Dermis microvascular lymphatic vessel endothelial cell (primary cell): ENCODE measurements at regions not wholly inside any gene's neighbourhood (a gene's known extent, or its start where the extent isn't known, plus 50 kb on each side); places are given as distances from the start of the nearest gene placed in this dataset.

Experiments used
- DNase-seq, 2 donors: peaks; one replicate each; pipeline versions ENCODE4 v3.0.0 to v3.0.0-alpha.2; 2010; ENCODE audit warnings: low read depth in 2 of 2

DNA sequence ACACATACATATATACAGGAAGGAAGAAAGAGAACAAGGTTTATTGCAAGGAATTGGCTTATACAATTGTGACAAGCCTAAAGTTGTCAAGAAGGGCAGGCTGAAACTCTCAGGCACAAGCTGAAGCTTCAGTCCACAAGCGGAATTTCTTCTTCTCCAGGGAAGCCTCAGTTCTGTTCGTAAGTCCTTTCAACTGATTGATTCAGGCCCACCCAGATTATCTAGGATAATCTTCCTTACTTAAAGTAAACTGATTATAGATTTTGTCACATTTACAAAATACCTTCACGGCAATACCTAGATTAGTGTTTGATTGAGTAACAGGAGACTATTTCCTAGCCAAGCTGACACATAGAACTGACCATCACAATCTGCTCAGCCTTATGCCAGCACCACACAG lies 81.5 kb upstream of the TMEM260 start:
- no peak for DNase-seq

DNA sequence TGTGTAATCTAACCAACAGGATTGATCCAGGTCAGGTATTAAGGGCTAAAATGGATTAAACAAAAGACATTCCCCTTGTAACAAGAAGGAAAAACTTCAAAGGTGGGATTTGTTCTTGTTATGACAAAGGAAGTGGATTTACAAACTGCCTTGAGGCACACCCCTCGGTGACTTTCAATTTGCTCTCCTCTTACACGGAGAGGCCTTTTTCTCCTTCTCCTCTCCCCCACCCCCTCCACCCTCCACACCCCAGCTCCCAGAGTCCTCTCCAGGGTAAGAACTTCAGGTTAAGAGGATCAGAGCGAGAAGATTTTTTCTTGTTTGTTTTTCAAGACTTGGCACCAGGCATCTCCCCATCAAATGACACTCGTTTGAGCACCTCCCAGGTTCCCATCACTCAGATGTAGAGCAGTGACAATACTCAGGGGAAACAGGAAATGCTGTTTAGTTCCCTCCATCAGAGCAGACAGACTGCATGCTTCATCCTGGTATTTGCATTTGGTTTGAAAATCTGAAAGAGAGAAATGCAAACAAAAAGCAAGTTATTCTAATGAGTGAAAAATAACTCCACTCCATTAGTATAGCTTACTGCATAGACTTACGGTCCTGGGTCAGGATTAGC lies 77.6 kb upstream of the TMEM260 start:
- DNase-seq: no peak

DNA sequence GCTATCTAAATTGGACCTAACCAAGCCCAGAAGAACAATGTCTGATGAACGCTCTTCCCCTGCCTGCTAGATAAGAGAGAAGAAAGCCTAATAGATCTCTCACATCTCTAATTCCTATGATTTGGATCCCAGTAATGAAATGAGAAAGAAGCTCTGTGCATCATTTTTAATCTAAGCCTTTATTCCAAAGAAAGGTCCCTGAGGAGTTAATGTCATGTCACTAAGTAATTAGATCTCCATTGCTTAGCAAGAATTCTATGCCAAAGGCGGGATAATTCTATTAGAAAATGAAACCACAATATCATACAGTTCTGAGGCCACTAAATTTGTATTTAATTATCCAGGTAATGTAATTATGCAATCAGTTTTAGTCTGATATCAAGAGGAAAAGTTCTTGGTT lies 74.2 kb upstream of the TMEM260 start:
- no peak for DNase-seq

DNA sequence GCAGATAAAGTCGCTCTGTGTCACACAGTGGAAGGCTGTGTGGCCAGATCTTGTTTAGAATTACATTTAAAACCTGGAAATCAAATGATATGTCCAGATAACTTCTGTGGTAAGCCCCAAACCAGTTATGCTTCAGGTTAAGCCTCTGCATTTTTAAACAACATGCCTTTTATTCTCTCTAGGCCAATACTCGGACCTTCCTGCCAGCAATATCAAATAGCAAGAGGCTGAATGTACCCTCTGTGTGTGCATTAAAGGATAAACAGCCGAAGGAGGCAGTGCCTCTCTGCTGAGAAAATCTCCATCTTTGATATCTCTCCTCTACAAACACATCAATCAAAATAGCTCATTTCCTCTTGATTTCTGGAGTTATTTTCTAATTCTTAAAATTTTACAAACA lies 67.1 kb upstream of the TMEM260 start:
- no peak for DNase-seq

DNA sequence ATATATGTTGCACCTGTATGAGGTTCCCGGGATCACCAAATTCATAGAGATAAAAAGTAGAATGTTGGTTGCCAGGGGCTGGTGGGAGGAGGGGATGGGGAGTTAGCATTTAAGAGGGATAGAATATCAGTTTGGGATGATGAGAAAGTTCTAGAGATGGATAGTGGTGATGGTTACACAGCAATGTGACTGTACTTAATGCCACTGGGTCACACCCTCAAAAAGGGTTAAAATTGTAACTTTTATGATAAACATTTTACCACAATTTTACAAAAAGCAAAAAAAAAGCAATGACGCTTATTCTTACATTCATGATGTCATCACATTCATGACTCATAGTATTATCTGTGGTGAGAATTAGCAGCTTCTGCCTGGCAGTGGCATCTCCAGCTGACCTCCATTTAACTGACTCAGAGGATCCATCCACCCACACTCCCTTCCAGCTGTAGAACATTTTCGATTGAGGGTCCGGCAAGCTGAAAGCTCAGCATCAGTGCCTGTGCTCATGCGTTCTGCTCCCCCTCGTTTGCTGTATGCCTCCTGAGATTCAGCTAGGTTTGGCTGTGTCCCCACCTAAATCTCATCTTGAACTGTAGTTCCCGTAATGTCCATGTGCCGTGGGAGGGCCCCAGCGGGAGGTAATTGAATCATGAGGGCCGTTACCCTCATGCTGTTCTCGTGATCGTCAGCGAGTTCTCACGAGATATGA lies 64.8 kb upstream of the TMEM260 start:
- no peak for DNase-seq

DNA sequence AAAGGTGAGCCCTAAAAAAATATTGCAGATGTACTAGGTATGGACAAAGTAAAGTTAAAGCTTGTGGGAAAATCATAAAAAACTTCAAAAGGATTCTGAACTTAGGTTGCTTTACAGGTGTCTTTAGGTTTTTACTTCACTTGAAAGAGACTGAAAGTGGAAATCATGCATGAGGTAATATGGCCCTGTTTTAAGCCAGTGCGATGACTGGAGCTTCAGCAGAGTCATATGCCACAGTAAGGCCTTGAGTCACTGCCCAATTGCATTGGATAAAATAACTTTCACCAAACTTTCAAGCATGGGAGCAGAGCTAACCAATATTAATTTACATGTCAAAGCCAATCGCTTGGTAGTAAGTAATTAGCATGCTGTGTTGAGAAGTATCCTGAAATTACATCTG lies 63.9 kb upstream of the TMEM260 start:
- no peak for DNase-seq

DNA sequence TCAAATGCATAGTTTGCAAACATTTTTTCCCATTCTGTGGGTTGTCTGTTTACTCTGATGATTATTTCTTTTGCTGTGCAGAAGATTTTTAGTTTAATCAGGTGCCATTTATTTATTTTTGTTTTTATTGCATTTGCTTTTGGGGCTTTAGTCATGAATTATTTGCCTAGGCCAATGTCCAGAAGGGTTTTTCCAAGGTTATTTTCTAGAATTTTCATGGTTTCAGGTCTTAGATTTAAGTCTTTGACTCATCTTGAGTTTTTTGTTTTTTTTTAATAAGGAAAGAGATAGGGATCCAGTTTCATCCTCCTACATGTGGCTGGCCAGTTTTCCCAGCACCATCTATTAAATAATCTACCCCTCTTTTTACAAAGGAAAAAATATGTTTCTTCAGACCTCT lies 57.2 kb upstream of the TMEM260 start:
- DNase-seq: no peak

DNA sequence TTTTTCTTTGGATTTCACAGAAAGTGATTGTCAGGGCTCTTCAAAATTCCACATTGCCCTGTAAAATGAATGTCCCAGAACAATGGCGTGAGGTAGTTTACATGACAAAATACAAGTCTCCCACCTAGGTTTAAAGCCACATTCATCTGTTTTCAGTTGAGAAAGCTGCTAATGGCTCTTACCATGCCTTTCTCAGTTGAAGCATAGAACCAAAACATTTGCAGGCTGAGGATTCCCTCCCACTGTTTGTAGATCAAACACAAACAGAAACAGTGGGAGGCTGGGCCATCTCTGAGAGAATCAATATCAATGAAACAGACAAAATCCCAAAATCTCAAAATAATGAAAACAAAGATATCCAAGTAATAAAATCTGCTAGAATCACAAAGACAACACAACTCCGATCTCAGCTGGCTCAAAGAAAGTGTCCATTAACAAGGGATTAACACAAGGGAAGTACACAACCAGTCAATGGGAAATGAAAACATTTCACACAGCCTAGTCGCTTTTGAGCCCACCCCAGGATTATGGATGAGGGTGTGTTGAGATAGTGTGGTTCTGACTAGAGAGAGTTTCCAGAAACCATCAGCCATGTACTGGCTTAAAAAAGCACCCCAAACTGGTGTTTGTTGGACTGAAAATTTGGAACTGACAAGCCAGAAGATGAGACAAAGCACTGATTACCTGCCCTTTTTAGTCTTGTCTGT lies 54.5 kb upstream of the TMEM260 start:
- DNase-seq: no peak

DNA sequence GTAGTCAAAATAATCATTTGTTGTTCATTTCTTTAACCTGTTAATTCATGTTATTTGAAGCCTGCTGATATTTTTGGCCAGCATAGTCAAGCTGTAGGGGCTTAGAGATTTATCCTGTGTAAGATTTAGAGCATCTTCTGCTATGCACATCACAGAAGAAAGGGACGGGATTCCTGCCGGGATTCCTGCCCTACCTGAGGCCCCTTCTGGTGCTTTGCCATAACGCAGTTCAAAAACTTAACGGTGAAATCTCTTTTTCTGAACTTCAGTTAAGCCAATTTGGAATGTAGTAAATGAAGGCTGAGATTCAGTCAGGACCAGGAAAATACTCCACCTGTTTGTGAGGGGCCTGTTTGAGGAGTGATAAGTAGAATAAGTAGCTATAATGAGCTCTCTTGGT lies 50.7 kb upstream of the TMEM260 start:
- DNase-seq: no peak
